ENCODE measurements at regions not wholly inside any gene's neighbourhood (a gene's known extent, or its start where the extent isn't known, plus 50 kb on each side); places are given as distances from the start of the nearest gene placed in this dataset.

- TF ChIP-seq, protein P1, sequence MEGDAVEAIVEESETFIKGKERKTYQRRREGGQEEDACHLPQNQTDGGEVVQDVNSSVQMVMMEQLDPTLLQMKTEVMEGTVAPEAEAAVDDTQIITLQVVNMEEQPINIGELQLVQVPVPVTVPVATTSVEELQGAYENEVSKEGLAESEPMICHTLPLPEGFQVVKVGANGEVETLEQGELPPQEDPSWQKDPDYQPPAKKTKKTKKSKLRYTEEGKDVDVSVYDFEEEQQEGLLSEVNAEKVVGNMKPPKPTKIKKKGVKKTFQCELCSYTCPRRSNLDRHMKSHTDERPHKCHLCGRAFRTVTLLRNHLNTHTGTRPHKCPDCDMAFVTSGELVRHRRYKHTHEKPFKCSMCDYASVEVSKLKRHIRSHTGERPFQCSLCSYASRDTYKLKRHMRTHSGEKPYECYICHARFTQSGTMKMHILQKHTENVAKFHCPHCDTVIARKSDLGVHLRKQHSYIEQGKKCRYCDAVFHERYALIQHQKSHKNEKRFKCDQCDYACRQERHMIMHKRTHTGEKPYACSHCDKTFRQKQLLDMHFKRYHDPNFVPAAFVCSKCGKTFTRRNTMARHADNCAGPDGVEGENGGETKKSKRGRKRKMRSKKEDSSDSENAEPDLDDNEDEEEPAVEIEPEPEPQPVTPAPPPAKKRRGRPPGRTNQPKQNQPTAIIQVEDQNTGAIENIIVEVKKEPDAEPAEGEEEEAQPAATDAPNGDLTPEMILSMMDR (IDR thresholded peaks at IDR 0.05), result no peak
- no peak for TF ChIP-seq POLR2A (IDR thresholded peaks at IDR 0.05)
Observed at GRCh38 chr9:7549249-7549648, 250.3 kb downstream of the DMAC1 start.

All from right lobe of liver (tissue), 4 donors.